Fibroblast of lung (primary cell): ENCODE measurements at regions not wholly inside any gene's neighbourhood (a gene's known extent, or its start where the extent isn't known, plus 50 kb on each side); places are given as distances from the start of the nearest gene placed in this dataset.

Experiments
- DNase-seq, 2 donors: peaks; one replicate each; pipeline versions ENCODE4 v3.0.0 to v3.0.0-alpha.2; 2010; ENCODE audit warnings: low read depth in 2 of 2
- H2AFZ ChIP-seq: 2 replicates; pipeline ENCODE4 v1.5.1; 2012; ENCODE audit warnings: low read length, control low read depth, inconsistent platforms
- H3K27ac ChIP-seq: 2 replicates; pipeline ENCODE4 v1.5.1; 2011; ENCODE audit warnings: low read length, control low read depth; ENCODE audit not compliant: insufficient read depth
- H3K27me3 ChIP-seq: 2 replicates; pipeline ENCODE4 v1.5.1; 2011; ENCODE audit warnings: mild to moderate bottlenecking, low read length; ENCODE audit not compliant: control insufficient read depth, insufficient read depth
- H3K36me3 ChIP-seq: 2 replicates; pipeline ENCODE4 v1.5.1; 2011; ENCODE audit warnings: low read length; ENCODE audit not compliant: control insufficient read depth, insufficient read depth
- H3K4me1 ChIP-seq: 2 replicates; pipeline ENCODE4 v1.5.1; 2011; ENCODE audit warnings: low read length; ENCODE audit not compliant: control insufficient read depth, insufficient read depth; ENCODE audit errors: extremely low read depth
- H3K4me2 ChIP-seq: 2 replicates; pipeline ENCODE4 v1.5.1; 2011; ENCODE audit warnings: low read length, control low read depth; ENCODE audit not compliant: insufficient read depth; ENCODE audit errors: extremely low read depth
- H3K4me3 ChIP-seq, 4 experiments: fragments of 200-600 bp in 1 of 4; sonication (generic) in 1 of 4; replicated peaks in 1 of 4; 2 replicates each; pipeline ENCODE4 v1.5.1; 2011 to 2016; ENCODE audit warnings: low read length in 4 of 4, low read depth in 3 of 4, mild to moderate bottlenecking in 3 of 4, control low read depth in 2 of 4, inconsistent platforms in 1 of 4, mixed read lengths in 1 of 4; ENCODE audit not compliant: insufficient read depth in 1 of 4; ENCODE audit errors: control extremely low read depth in 1 of 4
- H3K79me2 ChIP-seq: 2 replicates; pipeline ENCODE4 v1.5.1; 2012; ENCODE audit warnings: mild to moderate bottlenecking, low read length, inconsistent platforms; ENCODE audit not compliant: control insufficient read depth, insufficient read depth
- H3K9ac ChIP-seq: 2 replicates; pipeline ENCODE4 v1.5.1; 2011; ENCODE audit warnings: mild to moderate bottlenecking, low read length, control low read depth; ENCODE audit not compliant: insufficient read depth
- H3K9me3 ChIP-seq: 2 replicates; pipeline ENCODE4 v1.5.1; 2012; ENCODE audit warnings: low read depth, low read length; ENCODE audit not compliant: control insufficient read depth, insufficient read depth
- H4K20me1 ChIP-seq: 2 replicates; pipeline ENCODE4 v1.5.1; 2011; ENCODE audit warnings: low read length; ENCODE audit not compliant: control insufficient read depth, insufficient read depth; ENCODE audit errors: extremely low read depth
- EZH2 ChIP-seq: IDR thresholded peaks from 2 replicates; pipeline ENCODE4 v1.5.1; 2012; ENCODE audit warnings: low read length, control low read depth, mild to moderate bottlenecking; ENCODE audit errors: missing control alignments
- TF ChIP-seq, protein P1 (sequence below), 2 donors: IDR thresholded peaks in 1 of 2; conservative IDR thresholded peaks in 1 of 2; 1 replicate in 1 of 2; 2 replicates in 1 of 2; pipeline ENCODE4 v1.5.1; 2011 to 2012; ENCODE audit warnings: low read length in 2 of 2, control low read depth in 1 of 2, inconsistent platforms in 1 of 2, low read depth in 1 of 2, mild to moderate bottlenecking in 1 of 2

GRCh38 chr5:74282490-74282889 is 358.0 kb downstream of the ENC1 start:
- TF ChIP-seq, protein P1, sequence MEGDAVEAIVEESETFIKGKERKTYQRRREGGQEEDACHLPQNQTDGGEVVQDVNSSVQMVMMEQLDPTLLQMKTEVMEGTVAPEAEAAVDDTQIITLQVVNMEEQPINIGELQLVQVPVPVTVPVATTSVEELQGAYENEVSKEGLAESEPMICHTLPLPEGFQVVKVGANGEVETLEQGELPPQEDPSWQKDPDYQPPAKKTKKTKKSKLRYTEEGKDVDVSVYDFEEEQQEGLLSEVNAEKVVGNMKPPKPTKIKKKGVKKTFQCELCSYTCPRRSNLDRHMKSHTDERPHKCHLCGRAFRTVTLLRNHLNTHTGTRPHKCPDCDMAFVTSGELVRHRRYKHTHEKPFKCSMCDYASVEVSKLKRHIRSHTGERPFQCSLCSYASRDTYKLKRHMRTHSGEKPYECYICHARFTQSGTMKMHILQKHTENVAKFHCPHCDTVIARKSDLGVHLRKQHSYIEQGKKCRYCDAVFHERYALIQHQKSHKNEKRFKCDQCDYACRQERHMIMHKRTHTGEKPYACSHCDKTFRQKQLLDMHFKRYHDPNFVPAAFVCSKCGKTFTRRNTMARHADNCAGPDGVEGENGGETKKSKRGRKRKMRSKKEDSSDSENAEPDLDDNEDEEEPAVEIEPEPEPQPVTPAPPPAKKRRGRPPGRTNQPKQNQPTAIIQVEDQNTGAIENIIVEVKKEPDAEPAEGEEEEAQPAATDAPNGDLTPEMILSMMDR (conservative IDR thresholded peaks at IDR 0.05 in 1 of 2, IDR thresholded peaks at IDR 0.05 in 1 of 2; ENCODE audit: low read depth in 1 of 2, low read length in 2 of 2) = no peak
- TF ChIP-seq EZH2 = no peak
- Histone ChIP-seq H3K4me1 (no peaks in the 10 kb centered on the region), H3K9me3 (no peaks in the 10 kb centered on the region), H3K36me3 (no peaks in the 10 kb centered on the region), H3K27ac (no peak overlapping the region), H3K4me2 (no peak overlapping the region), H3K4me3 (no peak overlapping the region), H4K20me1 (no peaks in the 10 kb centered on the region), H2AFZ (no peak overlapping the region), H3K9ac (no peak overlapping the region), H3K79me2 (no peaks in the 10 kb centered on the region), H3K27me3 (no peaks in the 10 kb centered on the region)
- no peak for DNase-seq

DNA sequence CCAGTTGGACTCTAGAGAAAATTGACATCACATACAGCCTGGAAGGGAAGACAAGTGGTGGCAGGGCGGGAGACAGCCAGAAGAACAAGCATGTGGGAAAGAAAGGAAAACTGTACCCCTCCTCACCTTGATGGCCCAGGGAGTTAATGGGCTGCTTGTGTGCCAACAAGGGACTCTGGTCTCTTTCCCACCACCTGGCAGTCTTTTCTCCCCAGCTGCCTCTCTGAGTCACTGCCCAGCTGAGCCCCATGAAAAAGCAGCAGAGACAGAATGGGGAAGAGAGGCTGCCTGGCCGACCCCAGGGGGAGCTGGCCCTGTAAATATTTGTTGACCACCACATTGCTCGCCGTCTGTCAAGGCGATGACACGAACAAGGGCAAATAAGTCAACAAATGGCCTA is 359.4 kb downstream of the ENC1 start:
- no peak for DNase-seq

DNA sequence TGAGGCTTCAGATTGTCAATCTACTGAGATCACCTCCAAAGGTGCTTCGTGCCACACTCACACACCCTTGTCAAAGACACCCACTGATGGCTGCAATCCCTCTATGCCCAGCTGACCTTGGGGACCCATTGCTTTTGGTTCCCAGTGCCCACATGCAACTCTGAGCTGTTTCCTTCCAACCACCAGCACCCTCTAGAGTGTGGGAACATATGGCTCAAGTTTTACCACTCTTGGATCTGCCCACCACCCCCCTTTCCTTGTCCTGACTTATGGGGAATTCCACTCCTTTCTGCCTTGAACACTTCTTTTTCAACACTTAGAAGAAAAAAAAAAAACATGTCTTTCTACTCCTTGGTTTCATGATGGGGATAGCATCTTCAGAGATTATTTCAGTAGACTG is 360.2 kb downstream of the ENC1 start:
- Histone ChIP-seq H3K4me3 (no peak overlapping the region), H2AFZ (no peak overlapping the region)

More for the DNA sequence above, 359.4 kb downstream of the ENC1 start:
- Histone ChIP-seq H4K20me1 (no peaks in the 10 kb centered on the region), H3K4me1 (no peaks in the 10 kb centered on the region), H3K9me3 (no peaks in the 10 kb centered on the region), H3K9ac (no peak overlapping the region), H3K4me2 (no peak overlapping the region), H2AFZ (no peak overlapping the region), H3K4me3 (no peak overlapping the region), H3K36me3 (no peaks in the 10 kb centered on the region), H3K79me2 (no peaks in the 10 kb centered on the region), H3K27ac (no peak overlapping the region), H3K27me3 (no peaks in the 10 kb centered on the region)
- TF ChIP-seq, protein P1 (conservative IDR thresholded peaks at IDR 0.05 in 1 of 2, IDR thresholded peaks at IDR 0.05 in 1 of 2; ENCODE audit: low read depth in 1 of 2, low read length in 2 of 2) = no peak
- no peak for TF ChIP-seq EZH2

More for the DNA sequence above, 360.2 kb downstream of the ENC1 start:
- H4K20me1 ChIP-seq = no peaks in the 10 kb centered on the region
- no peak for DNase-seq
- H3K4me1 ChIP-seq = no peaks in the 10 kb centered on the region
- no peaks in the 10 kb centered on the region for H3K36me3 ChIP-seq
- no peaks in the 10 kb centered on the region for H3K79me2 ChIP-seq
- H3K9me3 ChIP-seq = no peaks in the 10 kb centered on the region
- no peak overlapping the region for H3K4me2 ChIP-seq
- TF ChIP-seq EZH2 = no peak
- TF ChIP-seq, protein P1 (conservative IDR thresholded peaks at IDR 0.05 in 1 of 2, IDR thresholded peaks at IDR 0.05 in 1 of 2; ENCODE audit: low read depth in 1 of 2, low read length in 2 of 2) = no peak
- no peak overlapping the region for H3K9ac ChIP-seq
- no peak overlapping the region for H3K27ac ChIP-seq
- no peaks in the 10 kb centered on the region for H3K27me3 ChIP-seq
